Inflammatory macrophage (primary cell): ENCODE measurements at regions not wholly inside any gene's neighbourhood (a gene's known extent, or its start where the extent isn't known, plus 50 kb on each side); places are given as distances from the start of the nearest gene placed in this dataset.
"Not testable (repeated sequence)": the region's sequence is repeated elsewhere in the genome, so short reads cannot be mapped to it uniquely, and the experiment has no call there.

Experiments
- DNase-seq, 2 donors: peaks; one replicate each; pipeline ENCODE4 v3.0.0-alpha.2; 2020 to 2022

- DNase-seq: no peak
Measured at GRCh38 chr3:198096015-198096414, 136.0 kb downstream of the LMLN start.

DNA sequence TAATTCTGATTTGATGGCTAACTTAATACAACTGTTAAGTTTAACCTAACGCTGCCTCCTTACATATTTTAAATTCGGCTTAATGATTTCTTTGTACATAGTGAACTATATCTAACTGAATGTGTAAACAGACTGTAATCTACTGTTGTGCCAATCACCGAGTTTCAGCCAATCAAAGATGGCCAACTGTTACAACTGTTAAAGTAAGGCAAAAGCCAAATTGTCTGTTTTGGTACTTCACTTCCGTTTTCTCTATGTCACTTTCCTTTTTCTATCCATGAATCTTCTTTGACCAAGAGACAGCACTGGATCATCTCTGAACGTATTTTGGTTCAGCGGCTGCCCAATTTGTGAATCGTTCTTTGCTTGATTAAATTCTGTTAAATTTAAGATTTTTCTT, 137.0 kb downstream of the LMLN start:
- no peak for DNase-seq

DNA sequence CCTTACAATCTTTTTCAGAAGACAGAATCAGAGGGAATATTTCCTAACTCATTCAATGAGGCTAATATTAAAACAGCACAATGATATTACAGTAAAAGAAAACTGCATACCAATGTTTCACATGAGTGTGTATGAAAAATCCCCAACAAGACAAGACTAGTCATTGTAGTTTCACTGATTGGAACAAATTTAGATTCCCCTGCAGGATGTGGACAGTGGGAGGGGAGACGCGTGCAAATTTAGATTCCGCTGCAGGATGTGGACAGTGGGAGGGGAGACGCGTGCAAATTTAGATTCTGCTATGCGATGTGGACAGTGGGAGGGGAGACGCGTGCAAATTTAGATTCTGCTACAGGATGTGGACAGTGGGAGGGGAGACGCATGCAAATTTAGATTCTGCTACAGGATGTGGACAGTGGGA, 138.7 kb downstream of the LMLN start:
- DNase-seq: not testable (repeated sequence)

DNA sequence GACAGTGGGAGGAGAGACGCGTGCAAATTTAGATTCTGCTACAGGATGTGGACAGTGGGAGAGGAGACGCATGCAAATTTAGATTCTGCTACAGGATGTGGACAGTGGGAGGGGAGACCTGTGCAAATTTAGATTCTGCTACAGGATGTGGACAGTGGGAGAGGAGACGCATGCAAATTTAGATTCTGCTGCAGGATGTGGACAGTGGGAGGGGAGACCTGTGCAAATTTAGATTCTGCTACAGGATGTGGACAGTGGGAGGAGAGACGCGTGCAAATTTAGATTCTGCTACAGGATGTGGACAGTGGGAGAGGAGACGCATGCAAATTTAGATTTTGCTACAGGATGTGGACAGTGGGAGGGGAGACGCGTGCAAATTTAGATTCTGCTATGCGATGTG, 143.1 kb downstream of the LMLN start:
- not testable (repeated sequence) for DNase-seq

- no peak for DNase-seq
Measured at GRCh38 chr3:198106265-198106664, 146.2 kb downstream of the LMLN start.

DNA sequence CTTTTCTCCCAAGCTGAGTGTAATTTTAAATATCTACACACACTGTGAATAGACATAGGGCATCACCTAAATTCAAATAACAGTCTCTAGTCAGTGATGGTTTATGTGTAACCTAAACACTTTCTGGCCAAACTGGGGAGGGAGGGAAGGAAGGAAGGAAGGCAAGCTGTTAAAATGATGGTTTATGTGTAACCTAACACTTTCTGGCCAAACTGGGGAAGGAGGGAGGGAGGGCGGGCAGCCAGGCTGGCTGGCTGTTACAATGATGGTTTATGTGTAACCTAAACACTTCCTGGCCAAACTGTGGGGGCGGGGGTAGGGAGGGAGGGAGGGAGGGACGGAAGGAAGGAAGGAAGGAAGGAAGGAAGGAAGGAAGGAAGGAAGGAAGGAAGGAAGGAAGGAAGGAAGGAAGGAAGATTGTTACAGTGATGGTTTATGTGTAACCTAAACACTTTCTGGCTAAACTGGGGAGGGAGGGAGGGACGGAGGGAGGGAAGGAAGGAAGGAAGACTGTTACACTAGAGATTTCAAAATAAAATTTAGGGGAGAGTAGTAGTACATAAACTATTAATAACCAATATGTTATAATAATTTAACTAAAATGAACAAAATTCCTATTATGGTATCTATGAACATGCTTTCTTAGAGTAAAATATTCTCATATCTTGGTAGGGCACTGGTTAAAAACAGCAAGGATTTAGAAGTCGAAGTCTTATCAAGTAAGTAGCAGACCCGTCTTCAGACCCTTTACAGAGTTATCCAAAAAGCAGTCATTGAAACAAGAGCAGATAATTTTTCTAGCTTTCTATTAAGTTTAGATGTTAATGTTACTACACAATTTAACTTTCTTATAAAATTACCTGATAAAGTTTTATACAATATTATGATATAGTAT, 148.1 kb downstream of the LMLN start:
- no peak for DNase-seq

- DNase-seq: no peak
Measured at GRCh38 chr3:198109883-198110282, 149.9 kb downstream of the LMLN start.

GRCh38 chr3:198112031-198112430, 152.0 kb downstream of the LMLN start:
- DNase-seq: no peak

DNA sequence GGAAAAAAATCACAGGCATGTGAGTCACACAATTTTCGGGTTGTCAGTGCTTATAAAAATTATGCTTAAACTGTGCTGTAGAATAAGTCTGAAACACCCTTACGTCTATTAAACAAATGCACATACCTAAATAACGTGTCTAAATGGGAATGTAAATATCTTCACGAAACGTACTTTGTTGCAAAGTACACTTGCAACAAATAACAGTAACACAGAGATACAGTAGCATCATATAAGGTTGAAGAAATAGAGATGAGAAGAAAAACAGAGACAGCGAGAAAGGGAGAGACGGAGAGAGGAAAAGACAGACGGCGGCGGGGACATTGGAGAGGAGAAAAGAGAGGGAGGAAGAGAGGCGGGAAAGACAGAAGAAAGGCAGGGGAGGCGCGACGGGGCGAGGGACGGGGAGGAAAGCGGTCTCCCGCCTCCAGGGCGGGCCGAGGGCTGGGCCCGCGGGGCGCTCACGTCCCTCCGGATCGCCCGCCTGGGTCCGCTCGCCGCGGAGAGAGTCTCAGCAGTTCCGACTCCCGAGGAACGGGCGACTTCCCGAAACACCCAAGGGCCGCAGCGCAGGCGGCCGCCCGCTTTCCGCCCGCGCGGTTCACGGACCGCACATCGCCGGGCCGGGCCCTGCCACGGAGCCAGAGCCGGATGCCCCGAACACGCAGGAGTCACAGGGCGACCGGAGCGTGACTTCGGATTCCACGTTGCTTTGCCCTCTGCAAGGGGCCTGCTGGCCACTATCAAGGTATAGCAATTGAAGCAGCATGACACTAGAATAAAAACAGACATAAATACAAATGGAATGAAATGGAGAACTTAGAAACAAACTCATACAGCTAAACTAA, 153.4 kb downstream of the LMLN start:
- DNase-seq: peak; percentile 17 to 44

GRCh38 chr3:198114516-198114915, 154.5 kb downstream of the LMLN start:
- not testable (repeated sequence) for DNase-seq

- DNase-seq: not testable (repeated sequence)
Measured at GRCh38 chr3:198122184-198122583, 162.2 kb downstream of the LMLN start.

DNA sequence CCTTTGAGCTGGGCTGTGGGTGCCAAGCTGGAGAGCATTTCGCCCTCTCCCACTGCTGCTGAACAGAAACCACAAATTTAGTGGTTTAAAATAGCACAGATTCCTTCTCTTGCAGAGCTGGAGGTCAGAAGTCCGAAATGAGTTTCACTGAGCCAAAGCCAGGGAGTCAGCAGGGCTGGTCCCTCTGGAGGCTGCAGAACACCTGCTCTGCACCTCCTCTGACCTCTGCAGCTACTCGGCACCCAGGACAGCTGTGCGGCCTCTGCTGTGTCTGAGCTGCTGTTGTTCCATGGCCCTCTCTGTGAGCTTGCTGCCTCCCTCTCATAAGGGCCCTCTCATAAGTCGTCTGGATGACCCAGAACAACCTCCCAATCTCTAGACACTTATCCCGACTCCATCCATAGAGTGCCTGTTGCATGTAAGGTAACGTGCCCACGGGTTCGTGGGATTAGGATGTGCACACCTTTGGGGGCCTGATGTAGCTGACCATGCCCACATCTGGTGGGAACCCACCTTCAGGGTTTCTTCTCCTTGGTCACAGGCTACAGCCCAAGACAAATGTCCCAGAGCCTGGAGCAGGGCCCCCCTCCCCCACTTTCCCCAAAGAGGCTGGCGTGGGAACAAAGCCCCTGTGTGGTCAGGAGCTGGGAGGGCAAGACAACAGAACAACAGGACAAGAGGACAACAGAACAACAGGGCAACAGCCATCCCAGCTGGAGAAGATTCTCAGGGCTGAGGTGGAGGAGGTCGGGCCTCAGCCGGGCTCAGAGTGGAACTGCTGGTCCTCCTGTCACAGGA, 177.2 kb downstream of the LMLN start:
- DNase-seq: not testable (repeated sequence)

DNA sequence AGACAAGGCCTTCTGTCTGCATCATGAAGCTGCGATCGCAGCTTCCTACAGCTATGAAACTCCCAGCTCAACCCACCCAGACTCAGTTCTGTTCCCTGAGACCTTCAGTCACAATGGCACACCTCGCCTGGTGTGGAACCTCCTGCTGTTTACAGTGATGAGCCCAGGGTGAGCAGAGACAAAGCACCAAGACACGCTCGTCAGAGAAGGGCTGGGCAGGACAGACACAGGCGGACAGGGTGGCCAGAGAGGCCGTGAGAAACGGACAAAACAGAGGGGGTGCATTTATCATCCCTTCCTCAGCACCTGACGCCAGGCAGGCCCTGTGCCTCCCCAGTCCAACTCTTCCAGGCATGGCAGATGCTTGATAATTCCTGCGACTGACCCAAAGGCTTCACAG, 178.2 kb downstream of the LMLN start:
- not testable (repeated sequence) for DNase-seq

GRCh38 chr3:198139037-198139436, 179.0 kb downstream of the LMLN start:
- DNase-seq: not testable (repeated sequence)

GRCh38 chr3:198139513-198140167, 179.6 kb downstream of the LMLN start:
- not testable (repeated sequence) for DNase-seq

DNA sequence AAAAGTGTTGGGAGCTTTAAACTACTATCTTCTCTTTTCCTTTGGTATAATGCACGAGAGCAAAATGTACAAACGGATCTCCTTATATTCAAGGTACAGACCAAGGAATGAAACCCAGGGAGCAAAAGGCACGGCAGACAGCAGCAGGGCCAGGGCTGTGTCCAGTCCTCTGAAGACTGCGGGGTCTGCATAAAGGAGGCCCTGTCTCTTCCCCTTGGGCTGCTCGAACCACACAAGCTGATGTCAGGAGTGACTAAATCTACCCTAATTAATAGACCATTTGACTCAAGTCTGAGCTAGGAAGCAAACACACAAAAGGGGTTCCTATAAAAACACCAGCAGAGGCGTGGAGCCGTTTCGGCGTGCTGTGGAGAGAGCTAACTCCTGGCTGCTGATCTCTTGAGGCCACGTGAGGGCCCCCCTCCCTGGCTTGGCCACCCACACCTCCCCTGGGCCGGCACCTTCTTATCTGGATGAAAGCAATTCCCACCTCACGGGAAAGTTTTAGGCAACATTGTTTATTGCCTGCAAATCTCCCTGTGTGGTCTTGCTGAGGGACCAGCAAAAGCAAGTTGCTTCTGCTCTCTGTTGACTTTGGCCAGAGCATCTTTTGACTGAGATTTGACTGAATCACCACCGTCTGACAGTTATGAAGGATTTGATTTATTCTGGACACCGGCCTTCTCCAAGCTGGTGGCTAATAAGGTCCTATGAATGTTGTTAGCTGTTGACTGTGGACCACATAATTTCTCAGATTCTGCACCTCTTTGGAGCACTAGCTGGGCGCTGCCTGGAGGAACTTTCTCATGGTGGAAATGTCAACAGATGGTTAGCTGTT, 183.5 kb downstream of the LMLN start:
- not testable (repeated sequence) for DNase-seq

DNA sequence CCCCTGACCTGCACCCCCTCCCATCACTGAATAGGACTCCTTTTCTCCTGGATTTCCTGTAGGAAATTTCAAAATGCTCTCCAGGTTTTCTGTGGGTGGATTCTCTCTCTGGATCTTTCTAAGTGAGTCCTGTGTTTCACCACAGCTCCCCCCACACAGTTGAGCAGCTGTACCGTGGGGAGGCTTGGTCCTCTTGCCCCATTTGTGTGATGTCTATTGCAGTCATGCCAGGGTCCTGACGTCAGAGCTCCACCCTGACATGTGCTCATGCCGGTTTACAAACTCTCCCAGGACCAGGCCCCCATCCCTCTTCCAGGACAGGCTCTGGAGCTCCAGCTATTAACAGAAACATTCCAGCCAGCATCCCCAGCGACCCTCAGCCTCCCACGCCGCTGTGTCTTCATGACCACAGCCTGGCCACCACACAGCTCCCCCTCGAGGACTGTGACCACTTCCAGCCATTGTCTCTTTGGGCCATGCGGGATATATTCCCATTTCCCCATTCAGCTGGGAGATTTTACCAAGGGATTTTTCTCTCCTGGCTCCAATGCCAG, 185.3 kb downstream of the LMLN start:
- peak; percentile 7 to 32 for DNase-seq

DNA sequence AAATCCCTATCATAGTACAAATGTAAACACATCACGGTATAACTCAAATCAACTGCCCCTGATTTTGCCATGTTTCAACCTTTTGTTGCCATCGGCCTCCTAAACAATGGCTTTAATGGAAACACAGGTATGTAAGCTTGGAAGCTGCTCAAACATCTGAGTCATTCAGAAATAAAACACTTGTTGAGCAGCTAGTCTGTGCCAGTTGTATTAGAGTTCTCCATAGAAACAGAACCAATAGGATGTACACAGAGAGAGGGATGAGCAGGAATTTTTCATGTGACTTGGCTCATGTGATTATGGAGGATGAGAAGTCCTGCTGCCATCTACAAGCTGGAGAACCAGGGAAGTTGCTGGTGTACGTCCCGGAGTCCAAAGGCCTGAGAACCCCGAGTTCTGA, 186.1 kb downstream of the LMLN start:
- DNase-seq: not testable (repeated sequence)

- not testable (repeated sequence) for DNase-seq
Measured at GRCh38 chr3:198146559-198147164, 186.6 kb downstream of the LMLN start.

- DNase-seq: not testable (repeated sequence)
Measured at GRCh38 chr3:198147213-198147612, 187.2 kb downstream of the LMLN start.
